ENCODE measurements at regions not wholly inside any gene's neighbourhood (a gene's known extent, or its start where the extent isn't known, plus 50 kb on each side); places are given as distances from the start of the nearest gene placed in this dataset.
"Not testable (repeated sequence)": the region's sequence is repeated elsewhere in the genome, so short reads cannot be mapped to it uniquely, and the experiment has no call there.

- no peak for DNase-seq
These were observed 175.7 kb downstream of the ETAA1 start for GRCh38 chr2:67572721-67573435.

- DNase-seq = no peak
These were observed 177.1 kb downstream of the ETAA1 start for GRCh38 chr2:67574230-67574629.

GRCh38 chr2:67576226-67576625, 179.1 kb downstream of the ETAA1 start:
- DNase-seq = no peak

- DNase-seq = no peak
These were observed 179.9 kb downstream of the ETAA1 start for GRCh38 chr2:67576991-67577390.

GRCh38 chr2:67579216-67579615, 182.1 kb downstream of the ETAA1 start:
- DNase-seq = no peak

GRCh38 chr2:67579806-67580205, 182.7 kb downstream of the ETAA1 start:
- DNase-seq = no peak

- DNase-seq = no peak
These were observed 184.6 kb downstream of the ETAA1 start for GRCh38 chr2:67581751-67582150.

GRCh38 chr2:67583185-67583584, 186.1 kb downstream of the ETAA1 start:
- no peak for DNase-seq

- DNase-seq = no peak
These were observed 188.3 kb downstream of the ETAA1 start for GRCh38 chr2:67585400-67585799.

GRCh38 chr2:67589121-67589520, 192.0 kb downstream of the ETAA1 start:
- DNase-seq = not testable (repeated sequence)

GRCh38 chr2:67594522-67594921, 197.4 kb downstream of the ETAA1 start:
- not testable (repeated sequence) for DNase-seq

- DNase-seq = no peak
These were observed 199.7 kb downstream of the ETAA1 start for GRCh38 chr2:67596871-67597270.

- no peak for DNase-seq
These were observed 202.4 kb downstream of the ETAA1 start for GRCh38 chr2:67599561-67599960.

- no peak for DNase-seq
These were observed 203.2 kb downstream of the ETAA1 start for GRCh38 chr2:67600222-67600871.

GRCh38 chr2:67600946-67601345, 203.8 kb downstream of the ETAA1 start:
- no peak for DNase-seq

GRCh38 chr2:67604360-67604759, 207.2 kb downstream of the ETAA1 start:
- DNase-seq = no peak

- DNase-seq = no peak
These were observed 215.5 kb downstream of the ETAA1 start for GRCh38 chr2:67612576-67613042.

GRCh38 chr2:67613227-67613626, 216.1 kb downstream of the ETAA1 start:
- no peak for DNase-seq

GRCh38 chr2:67614454-67614853, 217.3 kb downstream of the ETAA1 start:
- DNase-seq = no peak

GRCh38 chr2:67616749-67617148, 219.6 kb downstream of the ETAA1 start:
- no peak for DNase-seq

- DNase-seq = no peak
These were observed 222.1 kb downstream of the ETAA1 start for GRCh38 chr2:67619204-67619603.

- not testable (repeated sequence) for DNase-seq
These were observed 226.6 kb downstream of the ETAA1 start for GRCh38 chr2:67623741-67624140.

- DNase-seq = no peak
These were observed 228.0 kb downstream of the ETAA1 start for GRCh38 chr2:67625178-67625577.

- no peak for DNase-seq
These were observed 228.8 kb downstream of the ETAA1 start for GRCh38 chr2:67625690-67626475.
